ENCODE measurements at regions not wholly inside any gene's neighbourhood (a gene's known extent, or its start where the extent isn't known, plus 50 kb on each side); places are given as distances from the start of the nearest gene placed in this dataset.
"Not testable (repeated sequence)": the region's sequence is repeated elsewhere in the genome, so short reads cannot be mapped to it uniquely, and the experiment has no call there.

- TF ChIP-seq CTCF (IDR thresholded peaks at IDR 0.05; ENCODE audit: insufficient read depth, low read depth, low read length, missing control alignments): no peak
- DNase-seq (ENCODE audit: low read depth): peak; percentile 99
- H3K4me3 ChIP-seq (ENCODE audit: low read length): no peak overlapping the region
These were observed 59.7 kb downstream of the RAP2B start for GRCh38 chr3:153221748-153222162.

- H3K4me3 ChIP-seq (ENCODE audit: low read length); DNase-seq (ENCODE audit: low read depth): not testable (repeated sequence)
These were observed 64.9 kb downstream of the RAP2B start for GRCh38 chr3:153226877-153227276.

- DNase-seq (ENCODE audit: low read depth); H3K4me3 ChIP-seq (ENCODE audit: low read length): not testable (repeated sequence)
These were observed 68.4 kb downstream of the RAP2B start for GRCh38 chr3:153230427-153230826.

- not testable (repeated sequence) for DNase-seq (ENCODE audit: low read depth); H3K4me3 ChIP-seq (ENCODE audit: low read length)
These were observed 69.2 kb downstream of the RAP2B start for GRCh38 chr3:153231245-153231644.

DNA sequence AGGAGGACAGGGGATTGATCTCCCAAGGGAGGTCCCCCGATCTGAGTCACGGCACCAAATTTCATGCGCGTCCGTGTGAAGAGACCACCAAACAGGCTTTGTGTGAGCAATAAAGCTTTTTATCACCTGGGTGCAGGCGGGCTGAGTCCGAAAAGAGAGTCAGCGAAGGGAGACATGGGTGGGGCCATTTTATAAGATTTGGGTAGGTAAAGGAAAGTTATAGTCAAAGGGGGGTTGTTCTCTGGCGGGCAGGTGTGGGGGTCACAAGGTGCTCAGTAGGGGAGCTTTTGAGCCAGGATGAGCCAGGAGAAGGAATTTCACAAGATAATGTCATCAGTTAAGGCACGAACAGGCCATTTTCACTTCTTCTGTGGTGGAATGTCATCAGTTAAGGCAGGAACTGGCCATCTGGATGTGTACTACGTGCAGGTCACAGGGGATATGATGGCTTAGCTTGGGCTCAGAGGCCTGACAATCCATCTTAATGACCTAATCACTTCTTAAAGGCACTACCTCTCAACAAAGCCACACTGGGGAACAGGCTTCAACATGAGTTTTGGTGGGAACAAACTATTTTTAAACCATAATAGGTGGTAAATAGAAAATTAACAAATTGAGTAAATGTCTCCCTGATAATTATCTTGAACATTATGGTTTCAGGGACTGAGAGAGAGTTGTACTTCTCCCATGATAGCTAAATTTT lies 70.2 kb downstream of the RAP2B start:
- not testable (repeated sequence) for DNase-seq (ENCODE audit: low read depth); H3K4me3 ChIP-seq (ENCODE audit: low read length)

DNA sequence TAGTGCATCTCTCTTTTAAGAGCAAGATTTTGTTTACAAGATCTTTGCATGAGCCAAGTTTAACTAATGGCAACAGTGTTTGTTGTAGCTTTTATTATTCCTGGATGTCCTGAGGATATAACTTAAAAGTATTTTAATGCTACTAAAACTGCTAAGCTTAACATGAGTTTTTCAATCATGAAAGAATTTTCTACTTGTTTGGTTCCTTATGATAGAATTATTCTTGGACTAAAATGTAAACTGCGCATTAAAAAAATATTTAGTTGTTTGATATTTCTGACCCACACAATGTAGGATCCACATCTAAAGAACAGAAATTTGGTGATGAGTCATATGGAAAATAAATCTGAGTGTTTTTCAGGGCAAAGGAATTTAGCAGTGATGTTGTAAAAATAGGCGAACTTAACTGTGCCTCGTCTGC lies 70.8 kb downstream of the RAP2B start:
- no peak for DNase-seq (ENCODE audit: low read depth)
- no peak overlapping the region for H3K4me3 ChIP-seq (ENCODE audit: low read length)
- no peak for TF ChIP-seq CTCF (IDR thresholded peaks at IDR 0.05; ENCODE audit: insufficient read depth, low read depth, low read length, missing control alignments)

- no peak for TF ChIP-seq CTCF (IDR thresholded peaks at IDR 0.05; ENCODE audit: insufficient read depth, low read depth, low read length, missing control alignments)
- peak; percentile 55 for DNase-seq (ENCODE audit: low read depth)
- H3K4me3 ChIP-seq (ENCODE audit: low read length): no peak overlapping the region
These were observed 72.0 kb downstream of the RAP2B start for GRCh38 chr3:153233986-153234385.

- peak; percentile 31 for DNase-seq (ENCODE audit: low read depth)
- H3K4me3 ChIP-seq (ENCODE audit: low read length): no peak overlapping the region
- TF ChIP-seq CTCF (IDR thresholded peaks at IDR 0.05; ENCODE audit: insufficient read depth, low read depth, low read length, missing control alignments): no peak
These were observed 80.9 kb downstream of the RAP2B start for GRCh38 chr3:153242896-153243295.

- TF ChIP-seq CTCF (IDR thresholded peaks at IDR 0.05; ENCODE audit: insufficient read depth, low read depth, low read length, missing control alignments): no peak
These were observed 82.9 kb downstream of the RAP2B start for GRCh38 chr3:153244961-153245360.

More at GRCh38 chr3:153244961-153245360, 82.9 kb downstream of the RAP2B start:
- peak; percentile 56 for DNase-seq (ENCODE audit: low read depth)
- no peak overlapping the region for H3K4me3 ChIP-seq (ENCODE audit: low read length)
